Left lung (tissue), 4 donors: ENCODE measurements at regions not wholly inside any gene's neighbourhood (a gene's known extent, or its start where the extent isn't known, plus 50 kb on each side); places are given as distances from the start of the nearest gene placed in this dataset.

ENCODE experiments used
- ATAC-seq: fragments of 200-7000 bp; cut with Tn5 transposase; one replicate; pipeline ENCODE4 v1.9.1; 2020; ENCODE audit warnings: moderate library complexity
- DNase-seq, 4 donors: peaks; one replicate each; pipeline ENCODE4 v3.0.0-alpha.2; 2013 to 2020
- H3K27ac ChIP-seq, 2 donors: fragments of 200-600 bp; sonication (generic) in 1 of 2; one replicate each; pipeline versions ENCODE4 v1.5.0 to v1.8.0; 2020 to 2021
- H3K27me3 ChIP-seq, 2 donors: fragments of 200-600 bp; sonication (generic) in 1 of 2; one replicate each; pipeline versions ENCODE4 v1.5.0 to v1.8.0; 2020 to 2021
- H3K36me3 ChIP-seq, 2 donors: fragments of 200-600 bp; sonication (generic) in 1 of 2; one replicate each; pipeline versions ENCODE4 v1.5.0 to v1.8.0; 2020 to 2021
- H3K4me1 ChIP-seq, 2 donors: fragments of 200-600 bp; one replicate each; pipeline ENCODE4 v1.8.0; 2021
- H3K4me3 ChIP-seq, 2 donors: fragments of 200-600 bp; sonication (generic) in 1 of 2; one replicate each; pipeline versions ENCODE4 v1.5.0 to v1.8.0; 2020 to 2021; ENCODE audit warnings: mild to moderate bottlenecking in 1 of 2
- H3K9me3 ChIP-seq, 2 donors: fragments of 200-600 bp; sonication (generic) in 1 of 2; one replicate each; pipeline versions ENCODE4 v1.5.0 to v1.8.0; 2020 to 2021
- intact Hi-C, 2 donors: fragments of 100-400 bp; cut with DNase I; formaldehyde crosslinking; loops; one replicate each; pipeline versions ENCODE4 v1.11.2 to v1.14.2; 2022
- TF ChIP-seq, protein P1 (sequence below), 2 donors: fragments of 200-600 bp; sonication (generic) in 1 of 2; IDR thresholded peaks; one replicate each; pipeline versions ENCODE4 v1.5.0 to v1.8.0; 2021; ENCODE audit warnings: antibody characterized with exemption in 2 of 2
- donor health status: DM: no; HTN: yes; CAD: no.
- donor health status: DM: no; HTN: no; CAD: no.

- no peak for ATAC-seq
- Histone ChIP-seq H3K4me1 (no peaks in the 10 kb centered on the region), H3K4me3 (no peak overlapping the region), H3K9me3 (no peaks in the 10 kb centered on the region), H3K27me3 (no peaks in the 10 kb centered on the region), H3K27ac (no peak overlapping the region), H3K36me3 (no peaks in the 10 kb centered on the region)
- TF ChIP-seq, protein P1, sequence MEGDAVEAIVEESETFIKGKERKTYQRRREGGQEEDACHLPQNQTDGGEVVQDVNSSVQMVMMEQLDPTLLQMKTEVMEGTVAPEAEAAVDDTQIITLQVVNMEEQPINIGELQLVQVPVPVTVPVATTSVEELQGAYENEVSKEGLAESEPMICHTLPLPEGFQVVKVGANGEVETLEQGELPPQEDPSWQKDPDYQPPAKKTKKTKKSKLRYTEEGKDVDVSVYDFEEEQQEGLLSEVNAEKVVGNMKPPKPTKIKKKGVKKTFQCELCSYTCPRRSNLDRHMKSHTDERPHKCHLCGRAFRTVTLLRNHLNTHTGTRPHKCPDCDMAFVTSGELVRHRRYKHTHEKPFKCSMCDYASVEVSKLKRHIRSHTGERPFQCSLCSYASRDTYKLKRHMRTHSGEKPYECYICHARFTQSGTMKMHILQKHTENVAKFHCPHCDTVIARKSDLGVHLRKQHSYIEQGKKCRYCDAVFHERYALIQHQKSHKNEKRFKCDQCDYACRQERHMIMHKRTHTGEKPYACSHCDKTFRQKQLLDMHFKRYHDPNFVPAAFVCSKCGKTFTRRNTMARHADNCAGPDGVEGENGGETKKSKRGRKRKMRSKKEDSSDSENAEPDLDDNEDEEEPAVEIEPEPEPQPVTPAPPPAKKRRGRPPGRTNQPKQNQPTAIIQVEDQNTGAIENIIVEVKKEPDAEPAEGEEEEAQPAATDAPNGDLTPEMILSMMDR (IDR thresholded peaks at IDR 0.05) = no peak
- intact Hi-C loops = no loop called here
- no peak for DNase-seq
These were observed 308.3 kb downstream of the GXYLT1 start for GRCh38 chr12:41836416-41836815.

DNA sequence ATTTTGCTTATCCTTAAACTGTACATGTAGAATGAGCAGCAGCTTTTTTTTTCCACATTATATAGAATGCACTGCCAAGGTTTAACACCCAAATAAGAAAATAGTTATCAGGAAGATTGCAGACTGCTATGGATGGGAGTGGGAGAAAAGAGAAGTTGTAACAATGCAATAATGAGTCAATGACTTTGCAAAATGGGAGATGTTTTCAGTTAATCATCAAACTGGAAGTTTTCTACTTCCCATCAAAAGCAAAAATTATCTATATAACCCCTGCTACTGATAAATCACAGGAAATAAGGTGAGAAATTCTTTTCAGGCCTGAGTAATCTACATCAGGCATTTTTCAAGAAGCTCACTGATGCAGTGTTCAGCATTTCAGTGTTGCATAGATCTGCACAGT, 309.1 kb downstream of the GXYLT1 start:
- ATAC-seq (no peak), DNase-seq (no peak)
- H3K9me3 ChIP-seq = no peaks in the 10 kb centered on the region
- TF ChIP-seq, protein P1 (IDR thresholded peaks at IDR 0.05) = no peak
- H3K36me3 ChIP-seq = no peaks in the 10 kb centered on the region
- H3K27ac ChIP-seq = no peak overlapping the region
- H3K4me3 ChIP-seq = no peak overlapping the region
- intact Hi-C loops = no loop called here
- no peaks in the 10 kb centered on the region for H3K27me3 ChIP-seq
- H3K4me1 ChIP-seq = no peaks in the 10 kb centered on the region

GRCh38 chr12:41819948-41820347, 324.7 kb downstream of the GXYLT1 start:
- no peak for DNase-seq
- no peak overlapping the region for H3K27ac ChIP-seq
- TF ChIP-seq, protein P1 (IDR thresholded peaks at IDR 0.05) = no peak
- intact Hi-C loops = no loop called here
- H3K36me3 ChIP-seq = no peaks in the 10 kb centered on the region
- H3K27me3 ChIP-seq = no peaks in the 10 kb centered on the region
- no peak for ATAC-seq
- no peaks in the 10 kb centered on the region for H3K4me1 ChIP-seq
- H3K4me3 ChIP-seq = no peak overlapping the region
- H3K9me3 ChIP-seq = no peaks in the 10 kb centered on the region

GRCh38 chr12:41804026-41804425, 340.6 kb downstream of the GXYLT1 start:
- intact Hi-C loops = no loop called here

DNA sequence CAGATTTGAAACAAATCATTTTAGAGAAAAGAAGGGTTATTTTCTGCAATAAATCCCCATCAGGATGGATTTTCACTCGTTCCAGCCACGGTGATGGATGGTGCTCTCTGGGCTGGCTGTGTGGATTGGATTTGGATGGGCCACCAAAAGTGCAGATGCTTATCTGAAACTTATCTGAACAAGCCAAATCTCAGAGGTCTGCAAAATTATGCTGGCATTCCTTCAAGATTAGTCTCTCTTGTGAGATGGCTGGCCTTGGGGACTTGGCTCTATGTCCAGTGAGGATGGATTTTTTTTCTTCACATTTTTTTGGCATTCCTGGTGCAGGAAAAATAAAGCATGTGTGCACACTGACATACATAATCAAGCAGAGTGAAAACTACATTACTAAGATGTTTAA, 341.9 kb downstream of the GXYLT1 start:
- Histone ChIP-seq H3K36me3 (no peaks in the 10 kb centered on the region), H3K4me1 (no peaks in the 10 kb centered on the region), H3K9me3 (no peaks in the 10 kb centered on the region), H3K4me3 (no peak overlapping the region), H3K27ac (no peak overlapping the region), H3K27me3 (no peaks in the 10 kb centered on the region)
- DNase-seq (no peak), ATAC-seq (no peak)
- TF ChIP-seq, protein P1 (IDR thresholded peaks at IDR 0.05) = no peak
- intact Hi-C loops = no loop called here

More at GRCh38 chr12:41804026-41804425, 340.6 kb downstream of the GXYLT1 start:
- DNase-seq (no peak), ATAC-seq (no peak)
- TF ChIP-seq, protein P1 (IDR thresholded peaks at IDR 0.05) = no peak
- Histone ChIP-seq H3K27ac (no peak overlapping the region), H3K4me3 (no peak overlapping the region), H3K9me3 (peaks cover 0 to 8% of the 10 kb centered on the region in 2 donors), H3K27me3 (no peaks in the 10 kb centered on the region), H3K36me3 (no peaks in the 10 kb centered on the region), H3K4me1 (no peaks in the 10 kb centered on the region)
